GM18907 (cell line): ENCODE measurements at regions not wholly inside any gene's neighbourhood (a gene's known extent, or its start where the extent isn't known, plus 50 kb on each side); places are given as distances from the start of the nearest gene placed in this dataset.

ENCODE experiments used
- ATAC-seq: cut with Tn5 transposase; IDR thresholded peaks from one replicate; pipeline ENCODE4 v1.9.1; 2021; ENCODE audit warnings: mild to moderate bottlenecking, moderate library complexity; ENCODE audit not compliant: unreplicated experiment

GRCh38 chr3:76061654-76062053 lies 276.3 kb upstream of the ZNF717 start:
- no peak for ATAC-seq

- no peak for ATAC-seq
Observed at GRCh38 chr3:76063019-76063418, 277.7 kb upstream of the ZNF717 start.

- no peak for ATAC-seq
Observed at GRCh38 chr3:76063811-76064210, 278.5 kb upstream of the ZNF717 start.

GRCh38 chr3:76065964-76066363 lies 280.6 kb upstream of the ZNF717 start:
- ATAC-seq = no peak

GRCh38 chr3:76078101-76078500 lies 292.8 kb upstream of the ZNF717 start:
- ATAC-seq = no peak

- no peak for ATAC-seq
Observed at GRCh38 chr3:76083992-76084391, 298.6 kb upstream of the ZNF717 start.

- no peak for ATAC-seq
Observed at GRCh38 chr3:76096036-76096435, 310.7 kb upstream of the ZNF717 start.

- no peak for ATAC-seq
Observed at GRCh38 chr3:76096836-76097588, 311.7 kb upstream of the ZNF717 start.

- no peak for ATAC-seq
Observed at GRCh38 chr3:76097589-76097969, 312.2 kb upstream of the ZNF717 start.

- no peak for ATAC-seq
Observed at GRCh38 chr3:76099956-76100355, 314.6 kb upstream of the ZNF717 start.

- ATAC-seq = no peak
Observed at GRCh38 chr3:76107935-76108570, 322.7 kb upstream of the ZNF717 start.

- ATAC-seq = no peak
Observed at GRCh38 chr3:76111808-76112207, 326.5 kb upstream of the ZNF717 start.

- no peak for ATAC-seq
Observed at GRCh38 chr3:76122007-76122406, 336.7 kb upstream of the ZNF717 start.

GRCh38 chr3:76129441-76129840 lies 344.1 kb upstream of the ZNF717 start:
- no peak for ATAC-seq

- no peak for ATAC-seq
Observed at GRCh38 chr3:76131396-76132153, 346.2 kb upstream of the ZNF717 start.

GRCh38 chr3:76132154-76132470 lies 346.8 kb upstream of the ZNF717 start:
- no peak for ATAC-seq

GRCh38 chr3:76134166-76134565 lies 348.8 kb upstream of the ZNF717 start:
- no peak for ATAC-seq

- no peak for ATAC-seq
Observed at GRCh38 chr3:76138921-76139320, 353.6 kb upstream of the ZNF717 start.

- ATAC-seq = no peak
Observed at GRCh38 chr3:76147846-76148245, 362.5 kb upstream of the ZNF717 start.

- no peak for ATAC-seq
Observed at GRCh38 chr3:76152028-76152427, 366.7 kb upstream of the ZNF717 start.

- ATAC-seq = no peak
Observed at GRCh38 chr3:76161856-76162255, 376.5 kb upstream of the ZNF717 start.

- ATAC-seq = no peak
Observed at GRCh38 chr3:76171647-76172046, 386.3 kb upstream of the ZNF717 start.
